Activated naive CD8-positive, alpha-beta T cell treated with anti-CD3 and anti-CD28 coated beads, Interleukin-2, amount 50 U/mL, for 16 hours (primary cell): ENCODE measurements at regions not wholly inside any gene's neighbourhood (a gene's known extent, or its start where the extent isn't known, plus 50 kb on each side); places are given as distances from the start of the nearest gene placed in this dataset.

ENCODE experiments used
- DNase-seq: peaks from one replicate; pipeline ENCODE4 v3.0.0-alpha.2; 2020; ENCODE audit warnings: low read depth, low spot score

DNA sequence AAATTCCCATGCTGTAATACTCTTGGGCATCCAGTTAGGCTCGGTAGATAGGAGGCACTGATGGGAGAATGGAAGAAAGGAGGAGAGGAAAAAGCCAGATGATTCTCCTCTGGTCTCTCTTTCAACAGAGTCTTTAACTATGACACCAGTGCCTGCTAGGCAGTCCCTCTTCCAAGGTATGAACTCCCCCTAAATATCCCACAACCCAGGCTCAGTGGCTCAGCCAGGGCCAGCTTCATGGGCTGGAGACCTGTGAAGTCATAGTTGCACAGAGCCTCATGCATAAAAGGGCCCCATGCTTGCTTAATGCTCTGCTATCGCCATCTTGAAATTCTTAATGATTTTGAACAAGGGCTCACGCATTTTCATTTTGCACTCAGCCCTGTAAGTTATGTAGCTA lies 869.2 kb upstream of the GCFC2 start:
- no peak for DNase-seq

DNA sequence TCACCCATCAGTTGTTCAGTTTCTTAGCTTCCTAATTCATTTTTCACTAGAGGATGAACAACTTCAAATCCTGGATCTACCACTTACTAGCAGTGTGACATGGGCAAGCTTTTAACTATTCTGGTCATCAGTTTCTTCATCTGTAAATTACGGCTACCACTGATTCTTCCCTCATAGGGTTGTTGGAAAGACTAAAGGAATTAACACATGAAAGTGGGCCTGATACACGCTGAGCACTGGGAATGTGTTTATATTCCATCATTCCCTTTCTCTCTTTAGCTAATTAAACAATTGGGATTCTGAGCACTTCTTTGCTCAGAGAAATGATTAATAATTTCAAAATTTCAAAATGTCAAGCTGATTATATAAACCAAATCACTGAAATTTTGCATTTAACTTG lies 862.3 kb upstream of the GCFC2 start:
- DNase-seq: no peak

GRCh38 chr2:76569819-76570218 lies 859.1 kb upstream of the GCFC2 start:
- no peak for DNase-seq

DNA sequence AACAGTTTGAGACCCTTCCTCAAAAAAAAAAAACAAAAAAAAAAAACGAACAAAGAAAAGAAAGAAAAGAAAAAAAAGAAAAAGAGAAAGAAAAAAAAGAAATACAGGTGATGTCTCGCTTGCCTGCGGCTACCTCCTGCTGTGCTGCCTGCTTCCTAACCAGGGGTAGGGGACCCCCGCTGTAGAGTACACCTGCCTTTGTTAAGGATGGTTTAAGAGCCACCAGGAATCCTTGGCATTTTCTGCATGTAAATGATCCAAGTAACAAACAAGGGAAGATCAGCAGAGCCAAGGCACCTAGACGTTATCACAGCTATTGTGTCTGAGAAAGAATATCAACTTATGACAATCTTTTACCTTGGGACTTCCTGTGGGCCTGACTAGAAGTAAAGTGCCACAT lies 856.8 kb upstream of the GCFC2 start:
- DNase-seq: no peak

DNA sequence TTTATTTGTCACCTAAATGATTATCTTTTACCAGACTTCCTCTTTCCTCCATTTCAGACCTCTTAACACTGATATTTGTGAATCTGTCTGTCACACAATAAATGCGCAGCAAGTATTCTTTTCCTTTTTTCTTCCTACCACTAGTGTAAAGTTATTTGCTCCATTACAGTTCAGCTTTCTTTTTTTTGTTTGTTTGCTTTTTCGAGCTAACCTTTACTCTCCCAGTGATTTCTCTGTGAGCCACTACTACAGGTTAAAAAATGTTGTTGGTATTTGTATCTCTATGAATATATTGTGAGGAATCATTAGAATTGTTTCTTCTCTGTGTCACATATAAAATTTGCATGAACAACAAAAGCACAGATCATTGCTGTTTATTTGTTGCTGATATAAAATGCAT lies 854.0 kb upstream of the GCFC2 start:
- no peak for DNase-seq

DNA sequence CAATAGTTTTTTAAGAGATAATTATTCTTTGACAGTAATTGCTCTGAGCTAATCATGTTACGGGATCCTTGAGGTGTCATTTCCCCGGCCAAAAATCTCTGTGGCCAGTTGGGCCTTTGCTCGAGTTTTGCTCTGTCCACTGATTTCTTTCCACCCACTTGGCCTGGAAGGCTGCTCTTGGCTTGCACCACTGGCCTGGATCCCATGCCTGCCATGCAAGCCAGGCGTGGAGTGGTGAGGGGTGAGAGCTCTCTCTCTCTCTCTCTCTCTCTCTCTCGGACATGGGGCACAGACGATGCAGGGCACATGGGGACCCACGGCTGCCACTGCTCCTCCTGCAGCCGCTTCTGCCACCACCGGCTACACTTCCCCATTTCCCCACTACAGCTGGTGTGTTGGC lies 853.0 kb upstream of the GCFC2 start:
- no peak for DNase-seq

GRCh38 chr2:76558157-76558556 lies 847.4 kb upstream of the GCFC2 start:
- DNase-seq: no peak

GRCh38 chr2:76556018-76556417 lies 845.3 kb upstream of the GCFC2 start:
- no peak for DNase-seq

- DNase-seq: no peak
Measured at GRCh38 chr2:76546207-76546606, 835.5 kb upstream of the GCFC2 start.

- DNase-seq: no peak
Measured at GRCh38 chr2:76544901-76545300, 834.2 kb upstream of the GCFC2 start.

DNA sequence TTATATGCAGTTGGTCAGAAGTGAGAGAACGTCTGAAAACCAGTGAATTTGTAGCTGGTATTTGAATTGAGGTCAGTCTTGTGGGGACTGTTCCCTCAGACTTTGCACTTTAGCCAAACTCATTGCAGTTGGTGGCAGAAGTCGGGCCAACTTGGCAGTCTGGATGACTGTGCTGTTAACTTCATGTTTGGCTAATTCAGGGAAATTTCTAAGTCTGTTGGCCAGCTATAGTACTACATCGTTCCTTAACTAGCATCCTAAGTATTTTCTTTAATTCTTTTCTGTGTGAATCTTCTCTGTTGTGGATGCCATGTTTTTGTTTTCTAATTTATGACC lies 806.8 kb upstream of the GCFC2 start:
- no peak for DNase-seq

- DNase-seq: no peak
Measured at GRCh38 chr2:76516861-76517573, 806.3 kb upstream of the GCFC2 start.

DNA sequence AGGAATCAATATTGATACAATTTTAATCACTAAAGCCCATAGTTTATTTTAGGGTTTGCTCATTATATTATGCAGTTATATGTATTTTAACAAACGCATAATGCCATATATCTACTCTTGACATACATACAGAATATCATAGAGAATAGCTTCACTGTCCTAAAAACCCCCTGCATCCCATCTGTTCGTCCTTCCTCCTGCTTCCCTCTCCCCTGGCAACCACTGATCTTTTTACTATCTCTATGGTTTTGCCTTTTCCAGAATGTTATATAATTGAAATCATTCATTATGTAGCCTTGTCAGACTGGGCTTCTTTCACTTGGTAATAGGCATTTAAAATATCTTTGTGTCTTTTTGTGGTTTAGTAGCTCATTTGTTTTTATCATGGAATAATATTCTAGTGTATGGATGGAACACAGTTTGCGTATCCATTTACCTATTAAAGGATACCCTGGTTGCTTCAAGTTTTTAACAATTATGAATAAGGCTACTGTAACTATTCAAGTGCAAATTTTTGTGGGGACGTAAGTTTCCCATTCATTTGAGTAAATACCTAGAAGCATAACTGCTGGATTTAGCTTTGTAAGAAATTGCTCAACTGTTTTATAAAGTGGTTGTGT lies 801.6 kb upstream of the GCFC2 start:
- DNase-seq: no peak

DNA sequence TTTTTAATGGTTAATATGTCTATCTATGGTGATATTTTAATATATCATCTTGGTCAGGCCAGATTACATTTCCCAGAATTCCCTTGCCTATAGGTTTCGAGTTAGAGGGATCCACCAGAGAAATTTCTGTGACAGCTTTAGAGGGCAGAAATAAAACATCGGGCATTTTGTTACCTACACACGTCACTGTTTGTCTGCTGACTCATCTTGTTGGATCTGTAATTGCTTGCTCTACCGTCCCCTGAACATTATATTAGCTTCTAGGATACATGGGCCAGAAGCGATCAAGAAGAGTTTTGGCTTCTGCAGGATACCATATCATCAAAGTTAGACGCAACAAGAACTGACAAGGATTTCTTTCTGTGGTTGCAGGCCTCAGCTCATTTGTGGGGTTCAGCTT lies 795.8 kb upstream of the GCFC2 start:
- DNase-seq: no peak

DNA sequence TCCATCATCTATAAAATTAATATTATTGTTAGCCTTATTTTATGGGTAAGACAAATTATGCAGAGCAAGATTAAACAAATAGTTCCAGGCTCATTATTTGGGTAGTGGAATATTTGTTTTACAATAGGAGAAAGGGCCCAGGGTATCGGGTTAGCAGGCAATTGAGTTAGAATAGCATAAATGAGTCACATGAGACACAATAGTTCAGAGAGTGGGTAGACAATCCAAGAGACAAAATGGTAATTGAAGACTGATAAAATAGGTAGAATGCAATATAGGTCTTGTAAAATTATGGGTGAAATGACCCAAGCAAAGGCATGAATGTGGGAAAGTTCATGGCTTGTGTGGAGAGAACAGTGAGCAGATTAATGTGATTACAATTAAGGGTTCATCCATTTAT lies 790.9 kb upstream of the GCFC2 start:
- DNase-seq: no peak

DNA sequence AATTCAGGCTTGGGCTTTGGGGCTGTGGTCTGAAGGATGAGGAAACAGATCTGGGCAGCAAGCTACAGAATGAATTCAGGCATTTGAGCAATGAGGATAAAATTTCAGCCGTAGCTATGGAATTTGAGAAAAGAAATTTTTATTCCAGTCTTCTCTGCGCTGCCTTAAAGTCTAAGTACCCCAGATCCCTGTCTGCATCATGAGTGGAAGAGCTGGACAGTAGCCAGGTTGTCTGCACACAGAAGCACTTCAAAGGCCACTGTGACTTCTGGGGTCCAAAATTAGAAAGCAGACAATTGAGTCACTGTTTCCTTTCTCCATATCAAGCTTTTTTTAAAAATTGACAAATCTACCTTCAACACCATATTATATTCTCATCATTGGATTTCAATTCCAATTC lies 787.6 kb upstream of the GCFC2 start:
- DNase-seq: no peak

DNA sequence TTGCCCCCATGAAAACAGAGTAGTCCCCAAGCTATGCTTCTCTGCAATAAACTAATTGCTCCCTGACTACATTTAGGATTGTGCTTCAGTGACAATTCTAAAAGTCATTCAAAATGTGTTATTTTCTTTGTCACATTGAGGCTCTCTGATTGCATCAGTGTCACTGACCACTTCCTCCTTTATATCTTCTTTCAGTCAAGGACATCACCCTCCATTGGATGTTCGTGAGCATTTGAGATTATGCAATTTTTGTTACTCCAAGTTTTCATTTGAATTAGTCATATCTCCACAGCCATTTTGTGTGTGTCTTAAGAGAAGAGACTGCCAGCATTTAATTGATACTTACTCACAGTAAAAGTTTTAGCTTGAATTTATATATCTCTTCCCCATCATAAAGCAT lies 780.8 kb upstream of the GCFC2 start:
- DNase-seq: no peak

GRCh38 chr2:76478266-76479035 lies 767.7 kb upstream of the GCFC2 start:
- DNase-seq: no peak

- DNase-seq: no peak
Measured at GRCh38 chr2:76472946-76473345, 762.2 kb upstream of the GCFC2 start.

DNA sequence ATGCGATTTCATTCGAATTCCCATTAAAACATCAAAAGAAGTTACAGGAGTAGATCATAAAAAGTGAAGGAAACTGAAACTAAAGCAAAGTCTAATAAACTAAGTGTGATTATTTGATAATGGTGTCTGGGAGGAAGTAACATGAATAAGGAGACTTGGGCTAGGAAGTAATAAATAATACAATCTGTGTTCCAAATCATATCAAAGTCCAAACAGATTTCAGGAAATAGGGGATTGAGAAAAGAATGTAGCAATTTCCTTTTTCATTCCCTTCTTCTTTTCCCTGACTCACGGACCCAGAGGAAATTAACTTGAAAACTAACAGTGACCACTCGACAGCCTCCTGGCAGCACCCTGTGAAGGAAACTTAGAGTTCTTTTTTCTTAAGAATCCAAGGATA lies 758.4 kb upstream of the GCFC2 start:
- no peak for DNase-seq

DNA sequence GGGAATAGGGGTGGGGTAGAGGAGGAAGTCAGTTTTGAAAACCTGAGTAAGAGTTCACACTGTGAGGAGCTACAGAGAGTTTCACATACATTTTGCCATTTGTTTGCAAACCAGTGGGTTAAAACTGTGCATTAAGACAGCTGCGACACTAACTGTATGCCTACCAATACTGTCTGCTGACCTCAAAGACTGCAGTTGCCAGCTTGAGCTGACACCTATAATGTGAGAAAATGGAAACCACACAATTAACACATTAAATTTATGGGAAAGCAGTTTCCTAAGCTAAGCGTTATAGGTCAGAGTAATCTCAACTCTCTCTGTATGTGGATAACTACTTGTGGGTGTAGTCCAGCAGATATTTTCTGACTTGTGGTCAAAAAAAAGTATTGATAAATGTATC lies 756.6 kb upstream of the GCFC2 start:
- no peak for DNase-seq

- DNase-seq: no peak
Measured at GRCh38 chr2:76464310-76464709, 753.6 kb upstream of the GCFC2 start.

- DNase-seq: no peak
Measured at GRCh38 chr2:76461431-76461830, 750.7 kb upstream of the GCFC2 start.
